ENCODE measurements at regions not wholly inside any gene's neighbourhood (a gene's known extent, or its start where the extent isn't known, plus 50 kb on each side); places are given as distances from the start of the nearest gene placed in this dataset.

DNA sequence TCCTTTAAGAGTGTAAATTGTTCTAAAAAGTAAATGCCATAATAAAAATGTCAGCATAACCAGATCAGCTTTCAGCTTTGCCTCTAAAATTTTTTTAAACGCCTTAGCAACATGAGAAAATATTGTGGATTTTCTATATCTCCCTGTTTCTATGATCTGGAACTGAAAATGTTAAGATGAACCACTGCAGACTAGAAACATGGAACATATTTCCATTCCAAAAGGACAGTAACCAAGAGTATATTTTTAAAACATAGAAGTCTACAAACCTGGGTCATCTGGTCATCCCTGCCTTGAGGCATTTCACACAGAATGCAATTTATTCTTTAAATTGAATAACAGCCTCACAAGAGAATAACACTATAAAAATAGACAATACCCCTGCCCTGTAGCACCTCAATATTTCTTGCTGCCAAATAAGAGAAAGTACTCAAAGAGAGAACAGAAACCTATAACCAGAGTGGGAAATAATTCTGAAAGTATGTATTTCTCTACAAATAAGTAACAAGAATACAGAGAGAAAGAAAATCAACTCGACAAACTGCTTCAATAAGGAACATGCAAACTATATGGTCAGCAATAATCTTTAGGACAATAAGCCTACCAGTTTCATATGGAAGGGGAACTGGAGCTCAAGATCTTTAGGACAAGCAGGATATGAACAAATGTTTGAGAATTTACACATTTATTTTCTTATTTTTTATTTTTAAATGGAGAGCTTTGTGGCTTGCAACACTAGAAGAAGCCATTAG is 949.0 kb downstream of the EPHA3 start:
- TF ChIP-seq CTCF (IDR thresholded peaks at IDR 0.05) = no peak
- Histone ChIP-seq H3K36me3 (ENCODE audit: insufficient read depth, low read length) (no peaks in the 10 kb centered on the region), H3K27me3 (ENCODE audit: control insufficient read depth in 1 of 2, insufficient read depth in 2 of 2, low read length in 2 of 2) (no peaks in the 10 kb centered on the region), H3K9me3 (ENCODE audit: control insufficient read depth in 1 of 2, insufficient read depth in 1 of 2, low read length in 2 of 2) (no peaks in the 10 kb centered on the region), H3K4me1 (ENCODE audit: insufficient read depth, low read length) (no peaks in the 10 kb centered on the region), H3K4me3 (ENCODE audit: low read length) (no peak overlapping the region), H3K27ac (ENCODE audit: low read depth in 1 of 2, low read length in 2 of 2) (no peak overlapping the region)
- Mint-ChIP-seq H3K9me3 (peaks cover 4% of the 10 kb centered on the region), H3K36me3 (ENCODE audit: low read depth) (no peaks in the 10 kb centered on the region), H3K27ac (no peak overlapping the region), H3K4me1 (ENCODE audit: low read depth) (no peaks in the 10 kb centered on the region), H3K27me3 (no peaks in the 10 kb centered on the region), H3K4me3 (no peak overlapping the region)
- ChIA-PET CTCF (interaction anchor here (0.8 kb wide), 1 partner anchor 23 kb away, joined by 4 read pairs; no protein-coding TSS in a partner anchor), POLR2A (no interaction called here)
- ATAC-seq (ENCODE audit: poor library complexity) = no peak
- intact Hi-C loops (cut with DNase I, micrococcal nuclease) = no loop called here
- DNase-seq = no peak

- Mint-ChIP-seq H3K27ac (no peak overlapping the region), H3K27me3 (no peaks in the 10 kb centered on the region), H3K4me3 (no peak overlapping the region), H3K9me3 (peaks cover 11% of the 10 kb centered on the region), H3K36me3 (ENCODE audit: low read depth) (no peaks in the 10 kb centered on the region), H3K4me1 (ENCODE audit: low read depth) (no peaks in the 10 kb centered on the region)
- H3K9me3 ChIP-seq (ENCODE audit: control insufficient read depth in 1 of 2, insufficient read depth in 1 of 2, low read length in 2 of 2) = no peaks in the 10 kb centered on the region
- DNase-seq (no peak), ATAC-seq (ENCODE audit: poor library complexity) (no peak)
- ChIA-PET CTCF (no interaction called here), POLR2A (no interaction called here)
- H3K4me3 ChIP-seq (ENCODE audit: low read length) = no peak overlapping the region
- no peaks in the 10 kb centered on the region for H3K4me1 ChIP-seq (ENCODE audit: insufficient read depth, low read length)
- no peak for TF ChIP-seq CTCF (IDR thresholded peaks at IDR 0.05)
- H3K27me3 ChIP-seq (ENCODE audit: control insufficient read depth in 1 of 2, insufficient read depth in 2 of 2, low read length in 2 of 2) = no peaks in the 10 kb centered on the region
- H3K27ac ChIP-seq (ENCODE audit: low read depth in 1 of 2, low read length in 2 of 2) = no peak overlapping the region
- intact Hi-C loops (cut with DNase I, micrococcal nuclease) = no loop called here
- no peaks in the 10 kb centered on the region for H3K36me3 ChIP-seq (ENCODE audit: insufficient read depth, low read length)
Observed at GRCh38 chr3:90062016-90062415, 954.6 kb downstream of the EPHA3 start.

- H3K4me1 Mint-ChIP-seq (ENCODE audit: low read depth) = no peaks in the 10 kb centered on the region
Observed at GRCh38 chr3:90062631-90063200, 955.3 kb downstream of the EPHA3 start.

More at GRCh38 chr3:90062631-90063200, 955.3 kb downstream of the EPHA3 start:
- Histone ChIP-seq H3K27me3 (ENCODE audit: control insufficient read depth in 1 of 2, insufficient read depth in 2 of 2, low read length in 2 of 2) (no peaks in the 10 kb centered on the region), H3K36me3 (ENCODE audit: insufficient read depth, low read length) (no peaks in the 10 kb centered on the region), H3K4me3 (ENCODE audit: low read length) (no peak overlapping the region), H3K9me3 (ENCODE audit: control insufficient read depth in 1 of 2, insufficient read depth in 1 of 2, low read length in 2 of 2) (no peaks in the 10 kb centered on the region), H3K4me1 (ENCODE audit: insufficient read depth, low read length) (no peaks in the 10 kb centered on the region), H3K27ac (ENCODE audit: low read depth in 1 of 2, low read length in 2 of 2) (no peak overlapping the region)
- H3K9me3 Mint-ChIP-seq = peaks cover 11% of the 10 kb centered on the region
- ChIA-PET POLR2A (no interaction called here), CTCF (no interaction called here)
- H3K27me3 Mint-ChIP-seq = no peaks in the 10 kb centered on the region
- intact Hi-C loops (cut with DNase I, micrococcal nuclease) = no loop called here
- no peaks in the 10 kb centered on the region for H3K36me3 Mint-ChIP-seq (ENCODE audit: low read depth)
- no peak for ATAC-seq (ENCODE audit: poor library complexity)
- H3K4me3 Mint-ChIP-seq = no peak overlapping the region
- no peak overlapping the region for H3K27ac Mint-ChIP-seq
- DNase-seq = no peak
- no peak for TF ChIP-seq CTCF (IDR thresholded peaks at IDR 0.05)
